Kidney epithelial cell (primary cell): ENCODE measurements at regions not wholly inside any gene's neighbourhood (a gene's known extent, or its start where the extent isn't known, plus 50 kb on each side); places are given as distances from the start of the nearest gene placed in this dataset.

ENCODE experiments used
- DNase-seq: peaks from one replicate; pipeline ENCODE4 v3.0.0-alpha.2; 2010; ENCODE audit warnings: low read depth
- H3K27me3 ChIP-seq: 2 replicates; pipeline ENCODE4 v1.6.0; 2011; ENCODE audit warnings: low read length; ENCODE audit not compliant: control insufficient read depth, insufficient read depth
- H3K36me3 ChIP-seq: 2 replicates; pipeline ENCODE4 v1.5.1; 2011; ENCODE audit warnings: low read length; ENCODE audit not compliant: control insufficient read depth, insufficient read depth
- H3K4me3 ChIP-seq: 2 replicates; pipeline ENCODE4 v1.5.1; 2011; ENCODE audit warnings: low read depth, mild to moderate bottlenecking, control low read depth, low read length
- TF ChIP-seq, protein P1 (sequence below): IDR thresholded peaks from 2 replicates; pipeline ENCODE4 v1.5.1; 2011; ENCODE audit warnings: mild to moderate bottlenecking, moderate library complexity, low read length, control low read depth, inconsistent platforms; ENCODE audit not compliant: insufficient read depth, poor library complexity, severe bottlenecking

DNA sequence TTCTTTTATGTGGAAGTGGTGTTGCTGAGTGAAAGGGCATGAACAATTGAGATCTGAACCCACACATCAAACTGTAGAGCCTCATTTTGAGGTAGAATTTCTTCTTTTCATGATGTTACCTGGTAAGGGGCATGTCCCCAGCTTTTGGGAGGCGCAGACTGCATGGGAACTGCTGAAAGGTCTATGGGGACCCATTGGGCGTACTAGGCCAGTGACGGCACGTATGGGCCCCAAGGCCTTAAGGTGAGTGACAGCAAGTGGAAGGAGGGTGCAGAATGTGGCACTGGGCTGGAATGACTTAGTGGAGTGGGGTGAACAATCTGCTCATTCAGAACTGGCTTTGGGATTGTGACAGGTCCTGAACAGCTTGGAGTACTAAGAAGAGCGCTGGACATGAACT lies 123.6 kb upstream of the RGMA start:
- DNase-seq, result no peak
- TF ChIP-seq, protein P1, sequence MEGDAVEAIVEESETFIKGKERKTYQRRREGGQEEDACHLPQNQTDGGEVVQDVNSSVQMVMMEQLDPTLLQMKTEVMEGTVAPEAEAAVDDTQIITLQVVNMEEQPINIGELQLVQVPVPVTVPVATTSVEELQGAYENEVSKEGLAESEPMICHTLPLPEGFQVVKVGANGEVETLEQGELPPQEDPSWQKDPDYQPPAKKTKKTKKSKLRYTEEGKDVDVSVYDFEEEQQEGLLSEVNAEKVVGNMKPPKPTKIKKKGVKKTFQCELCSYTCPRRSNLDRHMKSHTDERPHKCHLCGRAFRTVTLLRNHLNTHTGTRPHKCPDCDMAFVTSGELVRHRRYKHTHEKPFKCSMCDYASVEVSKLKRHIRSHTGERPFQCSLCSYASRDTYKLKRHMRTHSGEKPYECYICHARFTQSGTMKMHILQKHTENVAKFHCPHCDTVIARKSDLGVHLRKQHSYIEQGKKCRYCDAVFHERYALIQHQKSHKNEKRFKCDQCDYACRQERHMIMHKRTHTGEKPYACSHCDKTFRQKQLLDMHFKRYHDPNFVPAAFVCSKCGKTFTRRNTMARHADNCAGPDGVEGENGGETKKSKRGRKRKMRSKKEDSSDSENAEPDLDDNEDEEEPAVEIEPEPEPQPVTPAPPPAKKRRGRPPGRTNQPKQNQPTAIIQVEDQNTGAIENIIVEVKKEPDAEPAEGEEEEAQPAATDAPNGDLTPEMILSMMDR, result no peak

DNA sequence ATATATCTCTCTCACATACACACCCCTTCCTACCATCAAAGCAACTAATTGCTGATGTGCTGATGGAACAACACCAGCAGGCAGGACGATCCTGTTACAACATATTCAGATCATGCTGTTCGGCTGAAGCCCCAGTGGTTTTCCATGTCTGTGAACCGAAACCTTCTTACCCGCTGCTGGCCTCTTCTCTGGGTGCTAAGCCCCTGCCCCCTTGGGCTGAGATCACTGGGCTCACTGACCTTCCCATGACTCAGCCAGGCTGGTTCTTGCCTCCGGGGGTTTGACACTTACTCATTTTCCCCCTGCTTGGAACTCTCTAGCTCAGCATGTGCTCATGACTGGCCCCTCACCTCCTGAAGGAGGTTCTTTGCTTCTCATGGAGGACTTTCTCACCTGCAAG lies 122.0 kb upstream of the RGMA start:
- no peak for DNase-seq
- Histone ChIP-seq H3K36me3 (no peaks in the 10 kb centered on the region), H3K27me3 (no peaks in the 10 kb centered on the region), H3K4me3 (no peak overlapping the region)
- TF ChIP-seq, protein P1, result no peak

More for the DNA sequence above, 123.6 kb upstream of the RGMA start:
- H3K36me3 ChIP-seq, result no peaks in the 10 kb centered on the region
- H3K27me3 ChIP-seq, result no peaks in the 10 kb centered on the region
- H3K4me3 ChIP-seq, result no peak overlapping the region

DNA sequence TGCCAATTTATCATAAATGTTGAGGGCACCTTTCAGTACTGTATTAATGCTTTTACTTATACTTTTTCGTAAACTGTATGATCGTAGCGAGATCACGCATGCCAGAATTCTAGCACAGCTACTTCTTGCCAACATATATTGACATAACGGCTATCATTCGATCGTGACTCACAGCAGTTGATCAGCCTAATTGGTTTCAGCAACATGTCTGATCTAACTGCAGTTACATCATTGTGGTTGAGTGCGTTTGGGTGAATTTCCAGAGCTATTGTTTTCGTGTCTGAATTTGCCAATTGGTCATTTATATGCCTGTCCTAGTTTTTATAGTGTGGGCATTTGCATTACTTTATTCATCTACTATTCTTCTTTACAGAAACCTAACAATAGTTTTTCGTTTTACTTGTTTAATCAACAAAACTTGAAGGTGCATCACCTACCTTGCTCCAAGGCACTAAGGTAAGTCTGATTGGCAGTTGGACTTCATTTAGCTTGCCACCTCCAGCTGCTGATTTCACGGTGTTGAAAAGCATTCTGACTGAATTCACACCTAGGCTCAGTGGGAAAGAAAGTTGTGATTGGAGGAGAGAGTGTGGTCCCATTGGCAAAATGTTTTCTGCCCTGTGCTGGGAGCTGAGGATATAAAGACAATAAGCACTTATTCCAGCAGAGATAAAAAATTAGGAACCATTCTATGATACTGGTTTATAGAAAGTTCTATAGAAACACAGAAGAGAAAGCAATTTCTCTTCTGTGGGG lies 120.9 kb upstream of the RGMA start:
- no peaks in the 10 kb centered on the region for H3K27me3 ChIP-seq
- H3K36me3 ChIP-seq, result no peaks in the 10 kb centered on the region
- TF ChIP-seq, protein P1, result no peak
- no peak overlapping the region for H3K4me3 ChIP-seq
- no peak for DNase-seq

DNA sequence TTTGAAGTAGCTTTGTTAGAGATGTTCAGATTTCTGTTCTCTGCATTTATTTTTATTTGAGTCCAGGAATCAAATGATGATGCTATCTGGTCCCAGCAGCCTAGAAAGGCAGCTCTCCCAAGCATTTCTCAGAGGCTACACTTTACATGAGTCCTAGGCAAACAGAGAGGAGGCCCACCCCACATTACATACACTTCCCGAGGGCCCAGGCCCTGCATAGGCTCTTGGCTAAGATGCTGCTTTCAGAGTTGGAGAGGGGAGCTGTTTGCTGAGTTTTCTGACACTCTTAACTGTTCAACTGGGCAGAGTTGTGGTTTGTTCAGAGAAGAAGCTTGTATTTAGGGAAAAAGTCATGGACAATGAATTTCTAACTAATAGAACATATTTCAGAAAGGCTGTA lies 117.9 kb upstream of the RGMA start:
- no peaks in the 10 kb centered on the region for H3K36me3 ChIP-seq
- no peaks in the 10 kb centered on the region for H3K27me3 ChIP-seq
- no peak overlapping the region for H3K4me3 ChIP-seq
- TF ChIP-seq, protein P1, result no peak
- DNase-seq, result no peak

DNA sequence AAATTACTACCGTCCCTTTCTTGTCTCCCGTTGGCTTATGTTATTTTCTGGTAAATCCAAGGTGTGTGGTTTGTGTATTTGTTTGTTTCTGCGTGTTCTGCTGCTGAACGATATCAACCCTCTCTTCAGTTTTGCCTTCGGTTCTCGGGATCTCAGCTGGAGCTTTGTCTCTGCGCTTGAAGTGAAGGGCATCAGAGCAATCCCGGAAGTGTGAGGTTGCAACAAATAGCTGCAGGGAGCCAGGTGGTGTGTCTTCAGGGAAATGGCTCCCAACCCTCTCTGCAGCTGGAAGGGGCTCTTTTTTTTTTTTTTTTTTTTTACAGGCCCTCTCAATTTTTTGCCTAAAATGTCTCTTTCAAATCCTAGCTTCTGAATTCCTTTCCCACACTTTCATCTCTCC lies 116.4 kb upstream of the RGMA start:
- Histone ChIP-seq H3K36me3 (no peaks in the 10 kb centered on the region), H3K4me3 (no peak overlapping the region), H3K27me3 (no peaks in the 10 kb centered on the region)
- no peak for DNase-seq
- TF ChIP-seq, protein P1, result no peak

DNA sequence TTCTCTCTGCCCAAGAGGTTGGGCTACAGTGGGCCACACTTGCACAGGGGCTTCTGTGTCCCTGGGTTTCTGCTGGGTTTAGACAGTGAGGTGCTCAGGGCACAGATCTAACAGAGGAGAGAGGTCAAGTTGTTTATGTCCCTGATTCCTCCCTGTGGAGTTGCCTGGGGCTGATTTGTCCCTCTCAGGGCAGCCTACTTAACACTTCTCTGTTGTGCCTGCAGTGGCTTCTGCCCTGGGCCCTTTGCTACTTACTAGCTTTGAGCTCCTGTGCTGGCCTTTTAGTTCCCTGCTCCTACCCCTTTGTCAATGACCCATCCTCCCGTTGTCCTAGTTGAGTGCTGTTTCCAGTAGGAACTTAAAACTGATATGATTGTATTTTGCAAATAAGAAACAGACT lies 114.0 kb upstream of the RGMA start:
- H3K4me3 ChIP-seq, result no peak overlapping the region
- H3K27me3 ChIP-seq, result no peaks in the 10 kb centered on the region
- H3K36me3 ChIP-seq, result no peaks in the 10 kb centered on the region
- TF ChIP-seq, protein P1, result no peak
- no peak for DNase-seq
